H1 (cell line): ENCODE measurements at regions not wholly inside any gene's neighbourhood (a gene's known extent, or its start where the extent isn't known, plus 50 kb on each side); places are given as distances from the start of the nearest gene placed in this dataset.

Experiments used
- CTCF ChIA-PET: fragments of 300-600 bp; sonication (Branson Sonifier 250); formaldehyde crosslinking; loops from one replicate; lab custom pipeline; 2021; ENCODE audit not compliant: partially characterized antibody; lab: Charles Lee
- POLR2A ChIA-PET: fragments of 300-600 bp; sonication (Branson Sonifier 250); formaldehyde crosslinking; loops from one replicate; lab custom pipeline; 2021; ENCODE audit warnings: inconsistent platforms; ENCODE audit not compliant: partially characterized antibody; lab: Charles Lee
- DNase-seq, 2 experiments: peaks; one replicate each; pipeline versions ENCODE4 v3.0.0 to v3.0.0-alpha.2; 2010 to 2022; ENCODE audit warnings: low spot score in 2 of 2, low read depth in 1 of 2, mixed read lengths in 1 of 2
- FAIRE-seq: peaks from 2 replicates; lab custom pipeline; 2011; peaks lifted over from hg19 to GRCh38; lab: Jason Lieb, UNC
- H2AFZ ChIP-seq: 2 replicates; pipeline ENCODE4 v1.8.1; 2012; ENCODE audit warnings: low read length, inconsistent platforms
- H2AK5ac ChIP-seq: 2 replicates; pipeline ENCODE4 v1.6.1; 2013; ENCODE audit warnings: low read depth, low read length
- H2BK120ac ChIP-seq: replicated peaks from 2 replicates; pipeline ENCODE3; 2013; ENCODE audit warnings: low read depth, low read length, inconsistent platforms
- H2BK12ac ChIP-seq: 2 replicates; pipeline ENCODE4 v1.6.1; 2013; ENCODE audit warnings: low read depth, low read length
- H2BK15ac ChIP-seq: 2 replicates; pipeline ENCODE4 v1.6.1; 2013; ENCODE audit warnings: low read length
- H2BK20ac ChIP-seq: 2 replicates; pipeline ENCODE4 v1.6.1; 2013; ENCODE audit warnings: low read length
- H2BK5ac ChIP-seq: 2 replicates; pipeline ENCODE4 v1.6.1; 2013; ENCODE audit warnings: low read depth, low read length
- H3K14ac ChIP-seq: 2 replicates; pipeline ENCODE4 v1.6.1; 2013; ENCODE audit warnings: inconsistent platforms; ENCODE audit not compliant: insufficient read length
- H3K18ac ChIP-seq: 2 replicates; pipeline ENCODE4 v1.6.1; 2013; ENCODE audit warnings: low read length; ENCODE audit errors: extremely low read depth
- H3K23ac ChIP-seq: 2 replicates; pipeline ENCODE4 v1.6.1; 2013; ENCODE audit warnings: inconsistent platforms; ENCODE audit not compliant: insufficient read length
- H3K23me2 ChIP-seq: 2 replicates; pipeline ENCODE4 v1.6.1; 2013; ENCODE audit warnings: low read depth, low read length
- H3K27ac ChIP-seq: 2 replicates; pipeline ENCODE4 v1.6.1; 2011; ENCODE audit warnings: low read depth, low read length, inconsistent platforms
- H3K27me3 ChIP-seq, 4 experiments: replicated peaks in 1 of 4; 1 replicate in 1 of 4; 2 replicates in 3 of 4; pipeline versions ENCODE4 v1.6.1 to v1.8.1; 2011 to 2013; ENCODE audit warnings: low read length in 3 of 4, mild to moderate bottlenecking in 3 of 4, inconsistent platforms in 2 of 4, mixed read lengths in 2 of 4, moderate library complexity in 1 of 4; ENCODE audit not compliant: control insufficient read depth in 3 of 4, insufficient read depth in 3 of 4; ENCODE audit errors: extremely low read depth in 1 of 4
- H3K36me3 ChIP-seq, 4 experiments: 2 replicates each; pipeline versions ENCODE4 v1.6.1 to v1.8.1; 2011 to 2013; ENCODE audit warnings: mild to moderate bottlenecking in 4 of 4, low read length in 3 of 4, moderate library complexity in 2 of 4, control low read depth in 1 of 4, inconsistent platforms in 1 of 4; ENCODE audit not compliant: insufficient read depth in 4 of 4, control insufficient read depth in 2 of 4
- H3K4ac ChIP-seq: replicated peaks from 2 replicates; pipeline ENCODE3; 2013; ENCODE audit warnings: low read length, low read depth, mixed read lengths, inconsistent platforms; ENCODE audit not compliant: insufficient read length
- H3K4me1 ChIP-seq, 4 experiments: replicated peaks in 1 of 4; 1 replicate in 1 of 4; 2 replicates in 3 of 4; pipeline versions ENCODE4 v1.6.1 to v1.8.1; 2011 to 2013; ENCODE audit warnings: low read length in 3 of 4, inconsistent platforms in 2 of 4, mixed read lengths in 1 of 4; ENCODE audit not compliant: insufficient read depth in 4 of 4, control insufficient read depth in 3 of 4
- H3K4me2 ChIP-seq, 2 experiments: 2 replicates each; pipeline versions ENCODE4 v1.6.1 to v1.8.1; 2011 to 2013; ENCODE audit warnings: low read depth in 2 of 2, low read length in 2 of 2, control low read depth in 1 of 2, inconsistent platforms in 1 of 2, mild to moderate bottlenecking in 1 of 2; ENCODE audit not compliant: insufficient read depth in 1 of 2
- H3K4me3 ChIP-seq, 4 experiments: fragments of 200-600, 300-600 bp in 1 of 4; sonication (generic), shearing (Covaris generic), sonication (Bioruptor Twin) in 1 of 4; 2 replicates each; pipeline versions ENCODE4 v1.5.1 to v1.8.1; 2011 to 2016; ENCODE audit warnings: low read length in 4 of 4, low read depth in 3 of 4, control low read depth in 2 of 4, inconsistent platforms in 2 of 4, mild to moderate bottlenecking in 2 of 4, mixed read lengths in 1 of 4, moderate library complexity in 1 of 4; ENCODE audit not compliant: insufficient read depth in 2 of 4; ENCODE audit errors: extremely low read depth in 1 of 4
- H3K56ac ChIP-seq: replicated peaks from 2 replicates; pipeline ENCODE3; 2013; ENCODE audit warnings: low read depth, mild to moderate bottlenecking, mixed read lengths, low read length, inconsistent platforms; ENCODE audit not compliant: insufficient read length
- H3K79me1 ChIP-seq: 2 replicates; pipeline ENCODE4 v1.6.1; 2013; ENCODE audit warnings: low read depth, low read length, control low read depth
- H3K79me2 ChIP-seq, 2 experiments: 2 replicates each; pipeline versions ENCODE4 v1.6.1 to v1.8.1; 2012 to 2013; ENCODE audit warnings: low read length in 2 of 2, mild to moderate bottlenecking in 2 of 2, inconsistent platforms in 1 of 2; ENCODE audit not compliant: insufficient read depth in 2 of 2, control insufficient read depth in 1 of 2
- H3K9ac ChIP-seq, 4 experiments: replicated peaks in 1 of 4; 1 replicate in 1 of 4; 2 replicates in 3 of 4; pipeline versions ENCODE4 v1.6.1 to v1.8.1; 2011 to 2013; ENCODE audit warnings: low read depth in 3 of 4, low read length in 3 of 4, control low read depth in 2 of 4, mild to moderate bottlenecking in 2 of 4, moderate library complexity in 2 of 4, inconsistent platforms in 1 of 4; ENCODE audit errors: extremely low read depth in 1 of 4
- H3K9me3 ChIP-seq, 2 experiments: 2 replicates each; pipeline versions ENCODE4 v1.6.1 to v1.8.1; 2012 to 2013; ENCODE audit warnings: mild to moderate bottlenecking in 2 of 2, moderate library complexity in 2 of 2, control low read depth in 1 of 2, inconsistent platforms in 1 of 2, low read depth in 1 of 2, low read length in 1 of 2, mixed read lengths in 1 of 2; ENCODE audit not compliant: insufficient read depth in 2 of 2
- H4K20me1 ChIP-seq, 2 experiments: replicated peaks in 1 of 2; 2 replicates each; pipeline versions ENCODE3 to v1.8.1; 2011 to 2013; ENCODE audit warnings: inconsistent platforms in 2 of 2, low read length in 2 of 2, mild to moderate bottlenecking in 1 of 2; ENCODE audit not compliant: insufficient read depth in 2 of 2, control insufficient read depth in 1 of 2
- H4K5ac ChIP-seq: 2 replicates; pipeline ENCODE4 v1.6.1; 2013; ENCODE audit warnings: low read length, low read depth, mixed read lengths, inconsistent platforms; ENCODE audit not compliant: insufficient read length
- H4K8ac ChIP-seq: 2 replicates; pipeline ENCODE4 v1.8.0; 2013; ENCODE audit warnings: mild to moderate bottlenecking, moderate library complexity, low read length, inconsistent platforms; ENCODE audit not compliant: insufficient read depth; ENCODE audit errors: extremely low read depth
- H4K91ac ChIP-seq: replicated peaks from 2 replicates; pipeline ENCODE3; 2013; ENCODE audit warnings: low read length, mixed read lengths, inconsistent platforms; ENCODE audit not compliant: insufficient read length
- BRCA1 ChIP-seq: IDR thresholded peaks from 2 replicates; pipeline ENCODE4 v1.6.1; 2012; ENCODE audit warnings: low read depth, low read length, improper control_type of control experiment
- CEBPB ChIP-seq: IDR thresholded peaks from 2 replicates; pipeline ENCODE4 v1.6.1; 2012; ENCODE audit warnings: low read depth, low read length
- E2F6 ChIP-seq: IDR thresholded peaks from 2 replicates; pipeline ENCODE4 v1.6.1; 2012; ENCODE audit warnings: inconsistent platforms
- GTF2F1 ChIP-seq: IDR thresholded peaks from 2 replicates; pipeline ENCODE4 v1.6.1; 2012; ENCODE audit warnings: low read depth, low read length, improper control_type of control experiment, borderline replicate concordance
- MAX ChIP-seq: IDR thresholded peaks from 2 replicates; pipeline ENCODE4 v1.6.1; 2012; ENCODE audit warnings: inconsistent platforms
- POLR2A ChIP-seq, 2 experiments: IDR thresholded peaks; 1 replicate in 1 of 2; 2 replicates in 1 of 2; pipeline ENCODE4 v1.6.1; 2011; ENCODE audit warnings: low read depth in 2 of 2, low read length in 2 of 2, mild to moderate bottlenecking in 2 of 2; ENCODE audit errors: control extremely low read depth in 1 of 2
- POLR2AphosphoS5 ChIP-seq: IDR thresholded peaks from 2 replicates; pipeline ENCODE4 v1.6.1; 2011; ENCODE audit warnings: low read depth, low read length
- POU5F1 ChIP-seq: IDR thresholded peaks from 2 replicates; pipeline ENCODE4 v1.6.1; 2011; ENCODE audit warnings: low read depth, mild to moderate bottlenecking, low read length, moderate library complexity
- RAD21 ChIP-seq, 2 experiments: IDR thresholded peaks in 1 of 2; conservative IDR thresholded peaks in 1 of 2; 2 replicates each; pipeline ENCODE4 v1.6.1; 2011; ENCODE audit warnings: low read depth in 2 of 2, low read length in 2 of 2, improper control_type of control experiment in 1 of 2, inconsistent platforms in 1 of 2, mild to moderate bottlenecking in 1 of 2, moderate library complexity in 1 of 2
- RFX5 ChIP-seq: IDR thresholded peaks from 2 replicates; pipeline ENCODE4 v1.6.1; 2011; ENCODE audit warnings: low read depth, low read length, improper control_type of control experiment, borderline replicate concordance
- RNF2 ChIP-seq: fragments of 200-900, 300-1000 bp; sonication (generic); IDR thresholded peaks from 2 replicates; pipeline ENCODE4 v1.7.1; 2016; ENCODE audit warnings: borderline replicate concordance, low read depth, mild to moderate bottlenecking, antibody characterized with exemption, low read length; ENCODE audit not compliant: poor library complexity, severe bottlenecking; ENCODE audit errors: missing control alignments
- RXRA ChIP-seq: IDR thresholded peaks from 2 replicates; pipeline ENCODE4 v1.6.1; 2011; ENCODE audit warnings: low read depth, mild to moderate bottlenecking, low read length, moderate library complexity; ENCODE audit not compliant: insufficient read depth
- TAF1 ChIP-seq: IDR thresholded peaks from 2 replicates; pipeline ENCODE4 v1.6.1; 2011; ENCODE audit warnings: mild to moderate bottlenecking, low read depth, low read length
- YY1 ChIP-seq: IDR thresholded peaks from 2 replicates; pipeline ENCODE4 v1.6.1; 2011; ENCODE audit warnings: low read depth, mild to moderate bottlenecking, low read length
- WGBS, 2 experiments: shearing (Covaris generic) in 1 of 2; methylation state at CpG; one replicate each; pipeline versions ENCODE4 v1.1.6 to v1.1.7; 2013 to 2015; ENCODE audit warnings: low lambda C conversion rate in 2 of 2, mixed read lengths in 2 of 2, inconsistent platforms in 1 of 2, low coverage in 1 of 2, missing lambda C conversion rate in 1 of 2; ENCODE audit not compliant: insufficient replicate concordance in 2 of 2, insufficient coverage in 1 of 2, insufficient read length in 1 of 2; ENCODE audit errors: extremely low coverage in 1 of 2, missing lambda C conversion rate in 1 of 2; 5-methylcytosine and 5-hydroxymethylcytosine counted together

GRCh38 chr17:12547831-12548230 lies 117.9 kb upstream of the MYOCD start:
- DNase-seq, result no peak
- ChIA-PET CTCF (interaction anchor here (0.8 to 3.7 kb wide), 5 partner anchors 9 to 293 kb away, joined by 3 to 29 read pairs (median 4); no protein-coding TSS in a partner anchor), POLR2A (no interaction called here)
- H3K27me3 ChIP-seq, result no peaks in the 10 kb centered on the region
- no peak overlapping the region for H2BK12ac ChIP-seq
- no peaks in the 10 kb centered on the region for H3K23me2 ChIP-seq
- no peak overlapping the region for H4K8ac ChIP-seq
- H3K9me3 ChIP-seq, result no peaks in the 10 kb centered on the region
- H4K91ac ChIP-seq, result no peak overlapping the region
- no peak for FAIRE-seq
- no peak overlapping the region for H3K4me3 ChIP-seq
- no peak overlapping the region for H3K18ac ChIP-seq
- H3K36me3 ChIP-seq, result no peaks in the 10 kb centered on the region
- H3K79me2 ChIP-seq, result no peaks in the 10 kb centered on the region
- no peak overlapping the region for H3K4me2 ChIP-seq
- no peak overlapping the region for H4K5ac ChIP-seq
- H2BK15ac ChIP-seq, result no peak overlapping the region
- no peak overlapping the region for H3K4ac ChIP-seq
- H2BK5ac ChIP-seq, result no peak overlapping the region
- WGBS, 2 experiments, result 98% methylated on average over 5 of the region's 5 CpGs; no CpG with 5 or more reads in 1 of the 2 experiments
- H2AK5ac ChIP-seq, result no peak overlapping the region
- H2AFZ ChIP-seq, result no peak overlapping the region
- no peak overlapping the region for H3K9ac ChIP-seq
- H3K14ac ChIP-seq, result no peak overlapping the region
- no peak overlapping the region for H3K27ac ChIP-seq
- H3K56ac ChIP-seq, result no peak overlapping the region
- no peak overlapping the region for H3K23ac ChIP-seq
- no peak overlapping the region for H2BK120ac ChIP-seq
- H3K4me1 ChIP-seq, result no peaks in the 10 kb centered on the region
- H4K20me1 ChIP-seq, result no peaks in the 10 kb centered on the region
- H2BK20ac ChIP-seq, result no peak overlapping the region
- H3K79me1 ChIP-seq, result no peaks in the 10 kb centered on the region
- no peak for TF ChIP-seq E2F6
- no peak for TF ChIP-seq RNF2
- no peak for TF ChIP-seq YY1
- TF ChIP-seq RXRA, result no peak
- TF ChIP-seq POLR2A (IDR thresholded peaks at IDR 0.05; ENCODE audit: control extremely low read depth in 1 of 2, low read depth in 2 of 2, low read length in 2 of 2), result no peak
- no peak for TF ChIP-seq MAX
- TF ChIP-seq RFX5, result no peak
- TF ChIP-seq CEBPB, result no peak
- no peak for TF ChIP-seq TAF1
- TF ChIP-seq POU5F1, result no peak
- no peak for TF ChIP-seq POLR2AphosphoS5
- TF ChIP-seq RAD21 (IDR thresholded peaks at IDR 0.05 in 1 of 2, conservative IDR thresholded peaks at IDR 0.05 in 1 of 2; ENCODE audit: low read depth in 2 of 2, low read length in 2 of 2), result no peak
- TF ChIP-seq GTF2F1, result no peak
- TF ChIP-seq BRCA1, result no peak
